ENCODE measurements at regions not wholly inside any gene's neighbourhood (a gene's known extent, or its start where the extent isn't known, plus 50 kb on each side); places are given as distances from the start of the nearest gene placed in this dataset.
"Not testable (repeated sequence)": the region's sequence is repeated elsewhere in the genome, so short reads cannot be mapped to it uniquely, and the experiment has no call there.

- DNase-seq, result no peak
These were observed 504.6 kb upstream of the NECTIN3 start for GRCh38 chr3:110567029-110567428.

GRCh38 chr3:110568246-110568645 lies 503.4 kb upstream of the NECTIN3 start:
- DNase-seq, result no peak

DNA sequence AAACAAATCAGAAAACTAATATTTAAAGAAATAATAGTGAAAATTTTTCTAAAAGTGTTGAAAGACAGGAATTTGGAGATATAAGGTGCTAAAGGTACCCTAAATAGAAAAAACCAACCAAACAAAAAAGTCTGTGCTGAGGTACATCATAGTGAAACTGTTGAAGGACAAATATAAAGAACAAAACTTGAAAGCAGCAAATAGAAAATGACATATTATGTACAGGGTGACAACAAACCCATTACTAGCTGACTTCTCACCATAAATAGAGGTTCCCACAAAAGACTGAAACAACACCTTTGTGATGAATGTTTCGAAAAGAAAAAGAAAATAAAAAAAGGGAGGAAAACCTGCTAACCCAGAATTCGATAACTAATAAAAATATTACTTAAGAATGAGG lies 502.5 kb upstream of the NECTIN3 start:
- DNase-seq, result no peak

DNA sequence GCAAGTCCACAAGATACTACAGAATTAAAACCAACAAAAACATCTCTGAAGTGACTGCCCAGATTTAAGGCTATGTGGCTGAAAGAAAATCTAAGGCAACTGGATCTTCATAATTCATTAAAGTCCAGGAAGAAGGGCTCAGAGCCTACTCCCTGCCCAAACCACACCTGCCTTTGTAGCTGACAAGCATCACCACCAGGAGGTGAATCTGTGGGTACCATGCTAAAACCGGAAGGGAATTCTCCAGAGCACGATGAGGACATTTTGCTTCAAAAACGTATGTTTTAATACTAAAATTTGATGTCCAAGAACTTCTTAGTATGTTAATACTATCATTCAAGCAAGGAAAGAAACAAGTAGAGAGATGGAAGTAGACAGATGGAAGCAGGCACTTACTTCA lies 495.9 kb upstream of the NECTIN3 start:
- DNase-seq, result no peak

DNA sequence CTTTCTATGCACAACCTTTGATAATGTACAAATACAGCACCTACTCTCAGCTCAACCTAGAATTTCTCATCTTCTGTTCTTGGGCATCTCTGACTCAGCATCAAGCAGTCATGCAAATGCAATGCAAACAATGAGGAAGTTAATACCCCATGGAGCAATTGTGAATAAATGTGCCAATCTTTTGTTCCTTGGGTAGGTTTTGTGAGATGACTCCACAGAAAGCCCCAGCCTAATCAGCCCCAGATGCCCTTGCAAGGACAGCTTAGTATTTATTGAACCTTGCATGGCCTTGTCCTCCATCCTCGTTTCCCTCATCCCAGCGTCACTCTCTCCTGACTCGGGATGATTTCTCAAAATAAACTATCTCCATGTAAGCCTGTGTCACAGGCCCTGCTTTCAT lies 494.7 kb upstream of the NECTIN3 start:
- DNase-seq, result no peak

- no peak for DNase-seq
These were observed 493.8 kb upstream of the NECTIN3 start for GRCh38 chr3:110577854-110578253.

DNA sequence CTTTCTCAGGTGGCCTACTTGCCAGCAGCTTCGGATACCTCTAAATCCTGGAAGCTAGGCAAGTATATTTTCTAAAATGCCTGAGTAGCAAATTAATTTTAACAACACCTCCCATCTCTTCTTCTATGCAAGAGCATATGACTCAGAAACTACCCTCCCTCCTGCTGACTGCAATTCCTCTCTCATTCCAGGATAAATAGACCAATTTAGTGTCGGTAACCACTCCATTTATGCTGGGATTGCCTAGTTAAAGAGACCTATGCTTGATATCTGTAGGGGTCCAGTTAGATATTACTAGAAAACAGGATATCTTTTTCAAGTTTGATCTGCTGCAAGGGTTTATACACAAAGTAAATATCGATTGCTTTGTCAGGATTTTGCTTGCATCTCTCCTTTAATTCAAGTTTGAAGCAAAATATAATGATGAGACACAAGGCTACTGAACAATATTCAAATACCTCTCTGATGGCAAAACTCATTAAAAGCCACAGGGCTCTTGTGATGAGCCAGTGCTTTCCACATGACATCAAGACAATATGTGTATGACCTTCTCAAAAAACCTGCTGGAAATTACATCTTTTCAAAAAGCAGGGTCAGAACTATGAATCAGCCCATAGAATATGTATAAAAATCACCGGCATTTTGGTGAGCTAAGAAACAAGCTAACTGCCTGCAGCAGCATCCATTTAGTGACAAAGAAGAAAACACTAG lies 491.6 kb upstream of the NECTIN3 start:
- DNase-seq, result no peak

- no peak for DNase-seq
These were observed 488.2 kb upstream of the NECTIN3 start for GRCh38 chr3:110583373-110583935.

GRCh38 chr3:110588906-110589305 lies 482.7 kb upstream of the NECTIN3 start:
- DNase-seq, result no peak

GRCh38 chr3:110589341-110589740 lies 482.3 kb upstream of the NECTIN3 start:
- DNase-seq, result no peak

DNA sequence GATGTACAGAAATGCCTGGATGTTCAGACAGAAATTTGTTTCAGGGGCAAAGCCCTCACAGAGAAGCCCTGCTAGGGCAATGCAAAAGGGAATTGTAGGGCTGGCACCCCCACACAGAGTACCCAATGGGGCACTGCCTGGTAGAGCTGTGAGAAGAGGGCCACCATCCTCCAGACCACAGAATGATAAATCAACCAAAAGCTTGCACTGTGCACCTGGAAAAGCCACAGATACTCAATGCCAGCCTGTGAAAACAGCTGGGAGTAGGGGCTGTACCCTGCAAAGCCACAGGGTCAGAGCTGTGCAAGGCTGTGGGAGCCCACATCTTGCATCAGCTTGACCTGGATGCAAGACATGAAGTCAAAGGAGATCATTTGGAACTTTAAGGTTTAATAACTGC lies 477.9 kb upstream of the NECTIN3 start:
- DNase-seq, result no peak

GRCh38 chr3:110598847-110599490 lies 472.6 kb upstream of the NECTIN3 start:
- DNase-seq, result no peak

GRCh38 chr3:110608566-110608965 lies 463.1 kb upstream of the NECTIN3 start:
- no peak for DNase-seq

DNA sequence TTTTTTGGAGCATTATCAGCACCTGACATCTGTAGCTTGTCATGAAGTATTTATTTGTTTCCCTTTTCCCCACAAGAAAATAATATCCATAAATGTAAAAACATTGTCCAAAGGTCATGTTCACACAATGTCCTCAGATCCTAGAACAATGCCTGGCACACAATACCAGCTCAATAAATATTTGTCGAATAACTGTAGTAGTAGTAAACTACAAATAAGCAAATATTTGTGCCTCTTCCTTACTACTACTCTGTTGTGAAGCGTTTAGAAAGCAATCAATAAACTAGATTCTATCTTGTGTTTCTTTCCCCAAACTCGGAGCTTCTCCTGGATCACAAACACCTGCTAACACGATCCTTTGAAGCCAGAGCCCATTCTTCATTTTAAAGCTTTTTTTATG lies 459.6 kb upstream of the NECTIN3 start:
- DNase-seq, result no peak

DNA sequence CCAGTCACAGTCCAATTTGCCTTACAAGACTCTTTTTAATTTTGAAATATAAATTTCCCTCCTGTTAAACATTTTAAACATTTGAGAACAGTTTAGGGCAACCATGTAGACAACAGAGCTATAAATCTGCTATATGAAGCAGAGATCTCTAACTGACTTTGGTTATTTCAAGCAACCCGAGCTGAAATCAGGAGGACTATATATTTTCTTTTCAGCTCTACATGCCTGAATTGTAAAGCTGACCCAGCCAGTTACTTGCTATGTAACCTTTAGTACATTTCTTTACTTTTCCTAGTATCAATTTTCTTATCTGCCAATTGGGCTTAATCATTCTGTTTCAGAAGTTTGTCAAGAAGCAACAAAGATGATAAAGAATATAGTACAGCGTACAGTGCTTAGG lies 457.4 kb upstream of the NECTIN3 start:
- DNase-seq, result no peak

- no peak for DNase-seq
These were observed 456.2 kb upstream of the NECTIN3 start for GRCh38 chr3:110615454-110615853.

- DNase-seq, result no peak
These were observed 452.9 kb upstream of the NECTIN3 start for GRCh38 chr3:110618512-110619226.

DNA sequence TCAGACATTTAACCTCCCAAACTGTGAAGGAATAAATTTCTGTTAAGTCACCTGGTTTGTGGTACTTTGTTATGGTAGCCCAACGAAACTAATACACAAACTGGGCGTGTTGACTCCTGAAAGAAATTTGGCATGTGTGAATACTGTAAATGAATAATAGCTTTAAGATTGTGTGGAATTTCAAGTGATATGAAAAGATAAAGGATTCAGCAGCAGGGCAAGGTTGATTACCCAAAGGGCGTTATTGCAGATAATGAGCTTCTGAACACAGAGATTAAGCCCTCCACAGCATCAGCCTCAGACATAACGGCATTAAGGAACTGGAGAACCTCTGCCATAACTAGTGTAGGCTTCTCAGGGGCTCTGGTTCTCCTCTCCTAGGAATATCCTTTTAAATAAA lies 451.5 kb upstream of the NECTIN3 start:
- DNase-seq, result no peak

DNA sequence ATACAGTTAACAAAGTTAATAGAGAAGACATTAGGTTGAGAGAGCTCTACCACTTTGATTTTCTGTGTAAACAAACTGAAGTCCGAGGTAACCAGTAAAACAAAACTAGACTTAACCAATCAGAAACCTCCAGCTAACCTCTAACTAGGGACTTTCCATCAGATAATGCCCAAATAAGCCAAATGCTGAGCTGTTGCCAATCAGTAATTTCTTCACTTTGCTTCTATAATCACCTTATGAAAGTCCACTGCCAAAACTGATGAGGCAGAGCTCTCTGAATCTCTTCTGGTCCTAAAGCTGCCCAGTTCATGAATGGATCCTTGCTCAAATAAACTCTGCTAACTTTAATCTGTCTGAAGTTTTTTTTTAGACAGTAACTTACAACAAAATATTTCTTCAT lies 448.0 kb upstream of the NECTIN3 start:
- no peak for DNase-seq

GRCh38 chr3:110624576-110624975 lies 447.0 kb upstream of the NECTIN3 start:
- no peak for DNase-seq

GRCh38 chr3:110625201-110625747 lies 446.3 kb upstream of the NECTIN3 start:
- no peak for DNase-seq

DNA sequence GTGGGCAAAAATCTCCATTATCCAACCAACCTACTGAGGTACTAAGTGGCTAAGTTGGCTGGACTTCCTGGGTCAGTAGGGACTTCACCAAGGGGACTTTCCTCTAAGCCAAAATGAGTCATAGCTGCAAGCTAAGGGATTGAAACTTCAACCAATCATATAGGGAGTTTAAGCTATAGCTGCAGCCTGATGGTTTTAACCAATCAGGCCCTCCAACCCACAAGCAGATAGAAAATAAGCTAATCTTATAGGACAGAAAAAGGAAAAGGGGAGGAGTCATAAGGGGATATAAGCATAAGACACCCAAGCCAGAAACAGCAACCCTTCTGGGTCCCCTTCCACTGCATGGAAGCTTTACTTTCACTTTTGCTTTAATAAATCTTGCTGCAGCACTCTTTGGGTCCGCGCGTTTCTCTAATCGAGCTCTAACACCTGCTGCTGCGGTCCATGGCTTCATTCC lies 444.9 kb upstream of the NECTIN3 start:
- DNase-seq, result not testable (repeated sequence)

DNA sequence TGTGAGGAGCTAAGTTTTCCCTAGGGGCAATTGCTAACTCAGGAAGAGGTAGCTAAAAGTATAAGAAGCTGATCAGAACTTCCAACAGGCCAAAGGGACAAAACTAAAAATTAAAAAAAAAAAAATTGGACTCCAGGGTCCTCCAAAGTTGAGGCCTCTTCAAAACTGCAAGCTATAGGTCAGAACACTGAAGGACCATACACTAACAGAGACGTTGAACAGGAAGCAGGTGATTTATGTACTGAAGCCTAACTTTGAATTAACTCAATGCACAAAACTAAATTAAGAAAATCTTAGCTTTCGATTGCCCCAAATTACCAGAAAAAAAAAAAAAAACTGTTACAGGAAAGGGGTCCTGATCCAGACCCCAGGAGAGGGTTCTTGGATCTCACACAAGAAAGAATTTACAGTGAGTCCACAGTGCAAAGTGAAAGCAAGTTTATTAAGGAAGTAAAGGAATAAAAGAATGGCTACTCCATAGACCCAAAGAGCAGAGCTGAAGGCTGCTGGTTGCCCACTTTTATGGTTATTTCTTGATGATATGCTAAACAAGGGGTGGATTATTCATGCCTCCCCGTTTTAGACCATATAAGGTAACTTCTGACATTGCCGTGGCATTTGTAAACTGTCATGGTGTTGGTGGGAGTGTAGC lies 442.8 kb upstream of the NECTIN3 start:
- DNase-seq, result no peak

Measured in NCI-H345 (cell line).